COLO668 (cell line): ENCODE measurements at regions not wholly inside any gene's neighbourhood (a gene's known extent, or its start where the extent isn't known, plus 50 kb on each side); places are given as distances from the start of the nearest gene placed in this dataset.
"Not testable (repeated sequence)": the region's sequence is repeated elsewhere in the genome, so short reads cannot be mapped to it uniquely, and the experiment has no call there.

ENCODE experiments used
- DNase-seq: peaks from one replicate; lab custom pipeline; 2025; ENCODE audit not compliant: unreplicated experiment; lab: John Stamatoyannopoulos, UW

- DNase-seq: no peak
Observed at GRCh38 chr12:46493834-46494181, 121.2 kb upstream of the SLC38A2 start.

GRCh38 chr12:46493150-46493833 lies 120.7 kb upstream of the SLC38A2 start:
- no peak for DNase-seq

- no peak for DNase-seq
Observed at GRCh38 chr12:46492471-46493085, 120.0 kb upstream of the SLC38A2 start.

GRCh38 chr12:46491548-46491947 lies 119.0 kb upstream of the SLC38A2 start:
- no peak for DNase-seq

- no peak for DNase-seq
Observed at GRCh38 chr12:46490635-46491034, 118.1 kb upstream of the SLC38A2 start.

- no peak for DNase-seq
Observed at GRCh38 chr12:46489951-46490388, 117.4 kb upstream of the SLC38A2 start.

GRCh38 chr12:46487567-46488131 lies 115.1 kb upstream of the SLC38A2 start:
- no peak for DNase-seq

- DNase-seq: no peak
Observed at GRCh38 chr12:46486588-46486987, 114.0 kb upstream of the SLC38A2 start.

- DNase-seq: no peak
Observed at GRCh38 chr12:46485853-46486252, 113.3 kb upstream of the SLC38A2 start.

- no peak for DNase-seq
Observed at GRCh38 chr12:46484396-46485061, 112.0 kb upstream of the SLC38A2 start.

GRCh38 chr12:46483572-46484395 lies 111.2 kb upstream of the SLC38A2 start:
- DNase-seq: no peak

- no peak for DNase-seq
Observed at GRCh38 chr12:46480724-46481123, 108.2 kb upstream of the SLC38A2 start.

GRCh38 chr12:46480316-46480715 lies 107.7 kb upstream of the SLC38A2 start:
- DNase-seq: no peak

GRCh38 chr12:46478123-46478522 lies 105.5 kb upstream of the SLC38A2 start:
- DNase-seq: no peak

- no peak for DNase-seq
Observed at GRCh38 chr12:46477541-46477940, 105.0 kb upstream of the SLC38A2 start.

- no peak for DNase-seq
Observed at GRCh38 chr12:46475972-46476645, 103.5 kb upstream of the SLC38A2 start.

- not testable (repeated sequence) for DNase-seq
Observed at GRCh38 chr12:46474385-46474784, 101.8 kb upstream of the SLC38A2 start.

GRCh38 chr12:46473634-46474329 lies 101.2 kb upstream of the SLC38A2 start:
- peak; percentile 5 for DNase-seq

GRCh38 chr12:46472893-46473633 lies 100.5 kb upstream of the SLC38A2 start:
- DNase-seq: no peak
